Osteoblast (primary cell): ENCODE measurements at regions not wholly inside any gene's neighbourhood (a gene's known extent, or its start where the extent isn't known, plus 50 kb on each side); places are given as distances from the start of the nearest gene placed in this dataset.

Experiments used
- DNase-seq: peaks from one replicate; pipeline ENCODE4 v3.0.0; 2011; ENCODE audit warnings: low spot score, mixed read lengths; ENCODE audit not compliant: insufficient read length; ENCODE audit errors: missing footprints
- H2AFZ ChIP-seq: 2 replicates; pipeline ENCODE4 v1.6.0; 2011; ENCODE audit warnings: mild to moderate bottlenecking, low read length
- H3K27ac ChIP-seq: 2 replicates; pipeline ENCODE4 v1.5.1; 2011; ENCODE audit warnings: mild to moderate bottlenecking, low read depth, low read length, moderate library complexity
- H3K27me3 ChIP-seq: 2 replicates; pipeline ENCODE4 v1.6.0; 2012; ENCODE audit warnings: mild to moderate bottlenecking, control low read depth, inconsistent platforms, low read length, moderate library complexity; ENCODE audit not compliant: insufficient read depth
- H3K36me3 ChIP-seq: 2 replicates; pipeline ENCODE4 v1.5.1; 2011; ENCODE audit warnings: mild to moderate bottlenecking, low read length, control low read depth, moderate library complexity; ENCODE audit not compliant: insufficient read depth
- H3K4me1 ChIP-seq: 2 replicates; pipeline ENCODE4 v1.5.1; 2011; ENCODE audit warnings: mild to moderate bottlenecking, low read length, control low read depth, moderate library complexity; ENCODE audit not compliant: insufficient read depth
- H3K4me2 ChIP-seq: 2 replicates; pipeline ENCODE4 v1.6.0; 2011; ENCODE audit warnings: mild to moderate bottlenecking, low read length; ENCODE audit not compliant: insufficient read depth
- H3K4me3 ChIP-seq: fragments of 200-600 bp; sonication (generic); 3 replicates; pipeline ENCODE4 v1.5.1; 2012; ENCODE audit warnings: mild to moderate bottlenecking, low read length, inconsistent platforms; ENCODE audit not compliant: insufficient read depth
- H3K79me2 ChIP-seq: 2 replicates; pipeline ENCODE4 v1.6.0; 2012; ENCODE audit warnings: mild to moderate bottlenecking, low read length, control low read depth, inconsistent platforms; ENCODE audit not compliant: insufficient read depth
- H3K9me3 ChIP-seq: 2 replicates; pipeline ENCODE4 v1.5.1; 2011; ENCODE audit warnings: low read depth, low read length, control low read depth
- H4K20me1 ChIP-seq: 2 replicates; pipeline ENCODE4 v1.6.0; 2012; ENCODE audit warnings: mild to moderate bottlenecking, low read length, control low read depth; ENCODE audit not compliant: insufficient read depth
- CTCF ChIP-seq: IDR thresholded peaks from 2 replicates; pipeline ENCODE4 v1.5.1; 2011; ENCODE audit warnings: mild to moderate bottlenecking, low read depth, low read length, moderate library complexity; ENCODE audit errors: extremely low read depth

DNA sequence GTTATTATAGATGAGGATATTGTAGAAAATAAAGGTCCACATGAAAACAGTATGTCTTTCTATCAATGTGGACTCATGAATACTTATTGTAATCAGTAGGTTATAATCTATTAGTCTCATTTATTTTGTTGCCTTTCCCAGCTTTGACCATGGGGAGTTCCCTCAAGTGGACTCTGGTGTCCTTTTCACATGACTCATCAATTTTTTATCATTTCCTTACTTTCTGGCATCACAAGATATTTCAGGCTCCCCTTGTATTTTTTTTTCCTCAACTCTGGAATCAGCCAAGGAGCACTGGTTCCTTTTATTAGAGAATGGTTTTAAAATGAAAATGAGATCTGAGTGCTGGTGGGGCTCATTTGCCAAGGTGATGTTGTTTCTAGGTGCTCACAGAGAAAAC lies 63.4 kb upstream of the DIAPH3 start:
- no peaks in the 10 kb centered on the region for H3K79me2 ChIP-seq
- no peaks in the 10 kb centered on the region for H3K36me3 ChIP-seq
- no peak for TF ChIP-seq CTCF
- no peak overlapping the region for H2AFZ ChIP-seq
- no peaks in the 10 kb centered on the region for H4K20me1 ChIP-seq
- peaks cover 9% of the 10 kb centered on the region for H3K27me3 ChIP-seq
- H3K4me1 ChIP-seq, result peaks cover 7% of the 10 kb centered on the region
- DNase-seq, result no peak
- H3K4me2 ChIP-seq, result no peak overlapping the region
- no peak overlapping the region for H3K27ac ChIP-seq
- H3K9me3 ChIP-seq, result no peaks in the 10 kb centered on the region
- no peak overlapping the region for H3K4me3 ChIP-seq

DNA sequence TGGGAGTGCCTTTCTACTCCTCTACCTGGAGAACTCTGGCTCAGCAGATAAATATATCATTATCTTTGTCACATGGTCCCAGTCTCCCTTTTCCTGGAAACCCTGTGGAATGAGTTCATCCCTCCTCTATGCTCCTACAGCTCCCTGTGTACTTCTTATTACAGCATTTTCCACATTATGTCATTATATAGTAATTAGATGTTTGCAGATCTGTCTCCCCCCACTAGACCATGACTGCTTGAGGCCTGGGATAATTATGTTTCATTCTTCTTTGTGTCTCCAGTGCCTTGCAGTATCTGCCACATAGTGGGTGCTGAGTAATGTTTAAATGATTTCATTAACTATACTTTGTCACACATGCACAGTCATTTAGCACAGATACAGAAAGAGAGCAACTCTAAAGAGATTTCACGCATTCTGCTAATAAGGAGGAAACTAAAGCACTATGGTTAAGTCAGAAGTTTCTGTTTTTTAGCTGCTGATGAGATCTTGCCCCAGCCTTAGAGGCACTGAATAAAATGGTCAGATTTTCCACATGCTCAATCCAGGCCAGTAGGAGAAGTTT lies 66.1 kb upstream of the DIAPH3 start:
- Histone ChIP-seq H3K4me1 (peaks cover 7% of the 10 kb centered on the region), H3K79me2 (no peaks in the 10 kb centered on the region), H3K4me3 (no peak overlapping the region), H3K36me3 (no peaks in the 10 kb centered on the region), H2AFZ (no peak overlapping the region), H3K4me2 (peak overlapping the region; percentile 69), H3K9me3 (no peaks in the 10 kb centered on the region), H4K20me1 (no peaks in the 10 kb centered on the region), H3K27ac (no peak overlapping the region), H3K27me3 (peaks cover 9% of the 10 kb centered on the region)
- DNase-seq, result no peak
- no peak for TF ChIP-seq CTCF

GRCh38 chr13:60230593-60230992 lies 66.9 kb upstream of the DIAPH3 start:
- H3K4me3 ChIP-seq, result peak overlapping the region; percentile 3
- H3K27ac ChIP-seq, result no peak overlapping the region
- H3K36me3 ChIP-seq, result no peaks in the 10 kb centered on the region
- H3K4me2 ChIP-seq, result peak overlapping the region; percentile 69
- peaks cover 7% of the 10 kb centered on the region for H3K4me1 ChIP-seq
- no peak for DNase-seq
- TF ChIP-seq CTCF, result no peak
- H3K27me3 ChIP-seq, result peaks cover 6% of the 10 kb centered on the region
- H3K9me3 ChIP-seq, result no peaks in the 10 kb centered on the region
- no peaks in the 10 kb centered on the region for H3K79me2 ChIP-seq
- H2AFZ ChIP-seq, result peak overlapping the region; percentile 44
- H4K20me1 ChIP-seq, result no peaks in the 10 kb centered on the region

- no peaks in the 10 kb centered on the region for H3K36me3 ChIP-seq
- TF ChIP-seq CTCF, result no peak
Measured at GRCh38 chr13:60242043-60242595, 78.4 kb upstream of the DIAPH3 start.

More at GRCh38 chr13:60242043-60242595, 78.4 kb upstream of the DIAPH3 start:
- Histone ChIP-seq H3K4me2 (no peak overlapping the region), H3K79me2 (no peaks in the 10 kb centered on the region), H4K20me1 (no peaks in the 10 kb centered on the region), H3K27ac (no peak overlapping the region), H2AFZ (no peak overlapping the region), H3K4me3 (no peak overlapping the region), H3K4me1 (no peaks in the 10 kb centered on the region), H3K27me3 (peaks cover 10% of the 10 kb centered on the region), H3K9me3 (no peaks in the 10 kb centered on the region)
- DNase-seq, result no peak
